ENCODE measurements at regions not wholly inside any gene's neighbourhood (a gene's known extent, or its start where the extent isn't known, plus 50 kb on each side); places are given as distances from the start of the nearest gene placed in this dataset.
"Not testable (repeated sequence)": the region's sequence is repeated elsewhere in the genome, so short reads cannot be mapped to it uniquely, and the experiment has no call there.

DNA sequence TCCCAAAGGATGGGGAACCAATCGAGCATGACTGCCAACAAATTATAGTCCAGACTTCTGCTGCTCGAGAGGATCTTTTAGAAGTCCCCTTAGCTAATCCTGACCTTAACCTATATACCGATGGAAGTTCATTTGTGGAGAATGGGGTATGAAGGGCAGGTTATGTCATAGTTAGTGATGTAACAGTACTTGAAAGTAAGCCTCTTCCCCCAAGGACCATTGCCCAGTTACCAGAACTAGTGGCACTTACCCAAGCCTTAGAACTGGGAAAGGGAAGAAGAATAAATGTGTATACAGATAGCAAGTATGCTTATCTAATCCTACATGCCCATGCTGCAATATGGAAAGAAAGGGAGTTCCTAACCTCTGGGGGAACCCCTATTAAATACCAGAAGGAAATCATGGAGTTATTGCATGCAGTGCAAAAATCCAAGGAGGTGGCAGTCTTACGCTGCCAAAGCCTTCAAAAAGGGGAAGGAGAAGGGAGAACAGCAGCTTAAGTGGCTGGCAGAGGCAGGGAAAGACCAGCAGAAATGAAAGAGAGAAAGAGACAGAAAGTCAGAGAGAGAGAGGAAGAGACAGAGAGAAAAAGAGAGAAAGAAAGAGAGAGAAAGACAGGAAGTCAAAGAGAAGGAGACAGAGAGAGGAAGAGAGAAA, 224.4 kb upstream of the SLC8A1 start:
- not testable (repeated sequence) for DNase-seq (ENCODE audit: extremely low read depth in 1 of 2, low read depth in 1 of 2)

DNA sequence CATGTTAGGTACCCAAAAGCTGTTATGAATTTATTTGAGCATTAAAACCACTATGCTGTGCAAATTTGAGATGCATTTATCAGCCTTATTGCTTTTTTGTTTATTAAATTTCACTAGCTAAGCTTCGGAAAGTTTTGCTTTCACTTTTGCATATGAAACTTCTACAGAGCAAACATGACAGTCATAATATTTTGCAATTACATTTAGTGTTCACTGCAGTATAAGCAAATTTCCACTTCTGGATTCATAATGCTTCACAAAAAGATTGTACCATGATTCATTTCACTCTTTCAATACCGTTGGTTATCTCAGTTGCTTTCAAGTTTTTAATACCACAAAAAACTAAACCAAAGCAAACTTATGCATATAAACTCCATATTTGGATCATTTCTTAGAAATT, 228.7 kb upstream of the SLC8A1 start:
- DNase-seq (ENCODE audit: extremely low read depth in 1 of 2, low read depth in 1 of 2) = no peak

DNA sequence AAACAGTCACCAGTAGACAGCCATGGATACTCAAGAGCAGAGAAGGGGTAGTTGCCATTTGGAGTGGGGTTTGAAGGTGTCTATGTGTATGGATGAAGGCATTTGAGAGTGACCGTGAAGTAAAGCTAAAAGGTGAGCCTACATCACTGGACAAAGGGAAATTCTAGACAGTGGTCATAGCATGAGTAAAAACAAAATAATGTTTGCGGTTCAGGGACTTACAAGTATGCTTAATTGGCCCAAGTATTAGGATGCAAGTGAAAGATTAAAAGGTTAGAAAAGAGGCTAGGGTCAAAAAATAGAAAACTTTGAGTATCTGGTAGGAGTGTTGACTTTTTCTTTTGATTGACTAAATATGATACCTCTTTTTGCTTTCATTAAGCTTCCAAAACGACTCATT, 238.1 kb upstream of the SLC8A1 start:
- no peak for DNase-seq (ENCODE audit: extremely low read depth in 1 of 2, low read depth in 1 of 2)

DNA sequence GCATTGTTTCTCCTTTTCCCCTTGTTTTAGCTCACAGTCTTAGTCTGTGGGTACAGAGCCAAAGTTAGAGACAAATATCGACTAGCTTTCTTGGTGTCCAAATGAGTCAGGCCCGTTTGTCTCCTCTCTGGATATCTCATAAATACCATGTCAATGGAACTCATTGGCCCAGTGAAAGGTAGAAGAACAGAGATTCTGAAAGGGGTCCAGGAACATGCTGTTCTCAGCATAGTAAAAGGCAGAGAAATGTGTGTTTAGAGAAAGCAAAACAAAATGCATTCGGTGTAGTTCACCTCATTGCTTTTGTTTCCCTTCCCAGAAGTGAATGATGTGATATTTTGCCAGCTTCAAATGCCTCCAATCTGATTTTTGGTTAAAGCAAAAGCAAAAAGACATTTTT, 238.6 kb upstream of the SLC8A1 start:
- DNase-seq (ENCODE audit: extremely low read depth in 1 of 2, low read depth in 1 of 2) = no peak

DNA sequence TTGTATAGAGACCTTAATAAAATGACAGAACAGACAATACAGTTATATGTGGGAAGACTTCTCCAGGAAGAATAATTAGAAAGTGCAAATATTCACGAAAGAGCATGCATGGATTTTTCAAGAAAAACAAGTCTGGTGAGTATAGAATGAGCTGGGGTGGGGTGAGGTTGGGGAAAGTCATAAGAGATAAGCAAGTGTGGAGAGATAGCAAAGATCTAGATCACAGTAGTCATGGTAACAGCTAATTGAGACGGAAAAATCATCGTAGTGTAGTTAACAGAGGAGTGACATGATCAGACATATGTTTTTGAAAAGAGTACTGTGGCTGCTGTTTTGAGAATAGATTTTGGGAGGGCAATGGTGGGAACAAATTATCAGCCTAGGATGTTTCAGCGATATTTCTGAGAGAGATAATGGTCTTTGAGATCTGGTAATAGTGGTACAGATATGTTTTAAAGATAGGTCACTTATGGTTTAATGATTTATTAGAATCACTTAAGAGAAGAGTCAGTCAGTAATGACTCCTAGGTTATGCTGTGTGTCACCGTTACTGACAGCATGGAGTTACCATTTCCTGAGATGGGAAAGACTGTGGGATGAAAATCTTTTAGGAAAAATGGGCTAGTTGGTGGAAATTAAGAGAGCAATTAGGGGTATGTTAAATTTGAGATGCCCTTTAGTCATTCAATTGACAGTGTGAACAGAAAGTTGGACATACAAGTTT, 248.5 kb upstream of the SLC8A1 start:
- no peak for DNase-seq (ENCODE audit: extremely low read depth in 1 of 2, low read depth in 1 of 2)

DNA sequence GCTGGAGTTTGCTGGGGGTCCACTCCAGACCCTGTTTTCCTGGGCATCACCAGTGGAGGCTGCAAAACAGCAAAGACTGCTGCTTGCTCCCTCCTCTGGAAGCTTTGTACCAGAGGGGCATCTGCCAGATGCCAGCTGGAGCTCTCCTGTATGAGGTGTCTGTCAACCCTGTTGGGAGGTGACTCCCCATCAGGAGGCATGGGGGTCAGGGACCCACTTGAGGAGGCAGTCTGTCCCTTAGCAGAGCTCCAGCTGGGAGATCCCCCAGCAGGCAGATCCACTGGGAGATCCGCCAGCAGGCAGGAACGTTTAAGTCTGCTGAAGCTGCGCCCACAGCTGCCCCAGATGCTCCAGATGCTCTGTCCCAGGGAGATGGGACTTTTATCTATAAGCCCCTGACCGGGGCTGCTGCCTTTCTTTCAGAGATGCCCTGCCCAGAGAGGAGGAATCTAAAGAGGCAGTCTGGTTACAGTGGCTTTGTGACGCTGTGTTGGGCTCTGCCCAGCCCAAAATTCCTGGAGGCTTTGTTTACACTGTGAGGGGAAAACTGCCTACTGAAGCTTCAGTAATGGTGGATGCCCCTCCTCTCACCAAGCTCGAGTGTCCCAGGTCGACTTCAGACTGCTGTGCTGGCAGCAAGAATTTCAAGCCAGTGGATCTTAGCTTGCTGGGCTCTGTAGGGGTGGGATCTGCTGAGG, 260.5 kb upstream of the SLC8A1 start:
- not testable (repeated sequence) for DNase-seq (ENCODE audit: extremely low read depth in 1 of 2, low read depth in 1 of 2)

DNA sequence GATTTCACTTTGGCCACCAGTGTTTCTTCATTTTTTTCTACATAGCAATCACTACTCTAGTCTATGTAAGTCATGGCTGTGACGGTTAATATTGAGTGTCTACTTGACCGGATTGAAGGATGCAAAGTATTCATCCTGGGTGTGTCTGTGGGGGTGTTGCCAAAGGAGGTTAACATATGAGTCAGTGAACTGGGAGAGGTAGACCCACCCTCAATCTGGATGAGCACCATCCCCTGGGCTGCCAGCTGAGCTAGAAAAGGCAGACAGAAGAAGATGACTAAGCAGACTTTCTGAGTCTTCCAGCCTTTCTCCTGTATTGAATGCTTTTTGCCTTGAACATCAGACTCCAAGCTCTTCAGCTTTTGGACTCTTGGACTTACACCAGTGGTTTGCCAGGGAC, 265.0 kb upstream of the SLC8A1 start:
- no peak for DNase-seq (ENCODE audit: extremely low read depth in 1 of 2, low read depth in 1 of 2)

DNA sequence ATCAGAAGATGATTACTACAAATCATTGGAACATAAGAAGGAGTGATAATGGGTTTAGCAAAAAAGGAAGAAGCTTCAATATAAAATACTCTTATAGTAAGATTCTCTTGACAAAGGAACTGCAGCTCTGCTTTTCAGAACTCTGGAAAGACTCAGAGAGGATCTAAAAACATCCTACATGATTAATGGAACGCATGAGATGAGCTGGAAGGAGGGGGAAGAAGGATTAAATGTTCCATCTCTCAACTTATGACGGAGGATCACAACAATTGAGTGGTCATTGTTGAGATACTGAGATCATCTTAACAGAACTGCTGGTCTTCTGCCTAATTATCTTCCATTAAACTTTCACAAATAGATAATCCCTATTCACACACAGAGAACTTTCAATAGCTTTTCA, 267.5 kb upstream of the SLC8A1 start:
- DNase-seq (ENCODE audit: extremely low read depth in 1 of 2, low read depth in 1 of 2) = no peak

DNA sequence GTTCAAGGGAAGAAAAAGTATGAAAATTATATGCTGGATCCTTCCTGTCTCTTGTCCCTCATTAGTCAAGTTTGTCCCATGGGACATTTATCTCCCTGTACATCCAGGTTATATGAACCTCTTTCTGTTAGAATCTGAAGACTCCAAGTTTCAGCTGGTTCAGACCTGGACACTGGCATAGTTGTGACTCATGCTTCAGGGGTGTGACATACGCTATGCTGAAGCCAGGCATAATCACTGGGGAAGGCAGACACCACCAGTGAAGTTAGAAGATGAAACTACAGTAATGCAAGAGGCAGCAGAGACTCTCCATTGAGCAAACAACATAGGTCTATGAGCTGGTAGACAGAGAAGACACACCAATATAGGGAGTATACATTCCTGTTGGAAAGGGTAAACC, 269.7 kb upstream of the SLC8A1 start:
- no peak for DNase-seq (ENCODE audit: extremely low read depth in 1 of 2, low read depth in 1 of 2)

DNA sequence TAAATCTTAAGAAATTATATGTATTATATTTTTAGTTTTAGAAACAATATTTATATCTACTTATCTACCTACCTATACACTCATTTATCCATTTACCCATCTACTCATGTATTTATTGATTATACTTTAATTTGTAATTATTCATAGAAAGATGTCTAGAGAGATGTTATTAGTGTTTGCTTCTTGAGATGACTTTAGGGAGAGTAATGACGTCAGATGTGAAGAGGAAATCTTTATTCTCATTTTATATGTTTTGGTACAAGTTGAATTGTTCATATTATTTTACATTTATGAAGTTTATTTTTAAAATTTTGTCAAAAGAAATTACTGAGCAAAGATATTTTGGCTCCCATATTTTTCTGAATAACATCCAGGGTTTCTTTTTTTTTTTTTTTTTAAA, 271.3 kb upstream of the SLC8A1 start:
- DNase-seq (ENCODE audit: extremely low read depth in 1 of 2, low read depth in 1 of 2) = no peak

DNA sequence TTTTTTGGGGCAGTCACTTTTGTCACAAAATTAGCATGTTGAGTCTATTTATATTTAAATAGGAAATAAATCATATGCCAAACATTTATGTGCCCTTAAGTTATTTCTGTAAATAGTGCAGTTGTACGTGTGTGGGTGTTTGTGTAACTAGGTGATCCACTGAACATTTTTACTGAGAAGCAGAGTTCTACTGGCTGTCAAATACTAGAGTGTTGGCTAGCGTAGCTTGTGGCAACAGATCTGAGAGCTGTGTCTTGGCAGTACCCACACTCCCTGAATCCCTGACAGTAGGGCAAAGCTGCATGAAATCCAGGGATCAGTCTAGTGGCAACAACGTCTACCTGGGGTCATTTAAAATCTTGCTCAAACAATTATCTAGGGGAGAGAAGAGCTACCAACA, 273.1 kb upstream of the SLC8A1 start:
- DNase-seq (ENCODE audit: extremely low read depth in 1 of 2, low read depth in 1 of 2) = no peak

DNA sequence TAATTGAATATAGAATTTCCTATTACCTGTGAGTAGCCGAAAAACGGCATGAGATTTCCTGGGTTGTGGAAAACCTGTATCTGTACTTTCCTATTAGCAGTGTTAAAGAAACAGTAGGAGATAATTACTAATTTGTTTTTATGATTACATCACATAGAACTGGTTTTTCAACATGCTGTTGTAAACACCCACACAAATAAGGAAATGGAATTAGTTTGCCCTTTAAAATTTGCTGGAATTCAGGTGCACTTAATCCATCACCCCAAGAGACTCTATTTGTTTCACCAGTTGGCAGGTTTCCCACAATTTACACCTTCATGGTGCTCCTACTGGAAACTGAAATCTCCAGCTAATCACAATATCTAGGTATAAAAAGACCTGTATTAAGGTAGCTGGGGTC, 274.1 kb upstream of the SLC8A1 start:
- DNase-seq (ENCODE audit: extremely low read depth in 1 of 2, low read depth in 1 of 2) = no peak

DNA sequence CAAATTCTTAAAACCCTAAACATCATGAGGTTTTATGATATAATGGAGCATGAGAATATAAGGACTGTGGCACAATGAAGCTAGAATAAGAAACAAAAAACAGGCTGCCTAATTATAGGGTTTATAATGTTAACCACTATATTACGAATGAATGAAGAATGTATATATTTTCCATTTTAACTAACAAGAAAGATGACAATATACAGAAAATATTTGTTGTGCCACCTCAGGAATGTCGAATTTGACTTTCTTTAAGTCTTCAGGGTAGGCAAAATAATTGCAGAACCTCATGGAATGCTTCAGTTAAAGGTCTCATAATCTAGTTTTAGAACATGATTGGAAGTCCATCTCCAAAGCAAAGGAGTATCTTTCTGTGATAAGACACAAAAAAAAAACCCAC, 282.9 kb upstream of the SLC8A1 start:
- DNase-seq (ENCODE audit: extremely low read depth in 1 of 2, low read depth in 1 of 2) = no peak

DNA sequence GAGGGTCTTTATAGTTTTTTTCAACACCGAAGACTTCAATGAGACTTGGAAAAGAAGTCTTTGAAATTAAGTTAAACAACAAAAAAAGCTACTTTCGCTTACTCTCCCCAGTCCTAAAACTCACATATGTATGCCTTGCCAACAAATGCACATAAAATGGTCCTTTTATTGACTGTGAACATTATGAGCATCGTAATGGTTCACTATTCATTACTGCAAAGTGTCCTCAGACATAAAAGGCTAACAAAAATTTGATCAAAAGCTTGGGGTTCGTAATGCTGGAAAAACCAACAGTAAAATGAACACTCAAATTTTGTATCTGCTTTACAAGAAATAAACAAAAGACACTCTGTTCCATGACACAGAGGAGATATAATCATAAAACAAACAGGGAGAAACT, 285.3 kb upstream of the SLC8A1 start:
- no peak for DNase-seq (ENCODE audit: extremely low read depth in 1 of 2, low read depth in 1 of 2)

DNA sequence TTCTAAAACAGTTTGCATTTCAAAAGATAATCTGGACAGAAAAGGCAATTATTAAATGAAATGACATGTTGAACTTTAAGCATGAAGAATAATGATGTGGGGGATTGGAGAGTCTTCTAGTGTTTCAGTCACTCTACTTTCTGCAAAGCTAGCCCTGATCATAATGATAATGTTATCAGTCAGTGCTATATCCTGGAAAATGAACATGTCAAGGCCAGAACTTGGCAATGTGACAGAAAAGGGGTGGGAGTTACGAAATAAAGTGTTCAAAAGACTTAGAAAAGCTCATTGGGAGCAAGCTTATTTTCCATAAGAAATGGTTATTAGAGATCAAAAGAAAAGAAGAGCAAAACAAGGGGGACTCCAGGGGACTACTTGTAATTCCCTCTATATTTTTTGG, 288.5 kb upstream of the SLC8A1 start:
- no peak for DNase-seq (ENCODE audit: extremely low read depth in 1 of 2, low read depth in 1 of 2)

DNA sequence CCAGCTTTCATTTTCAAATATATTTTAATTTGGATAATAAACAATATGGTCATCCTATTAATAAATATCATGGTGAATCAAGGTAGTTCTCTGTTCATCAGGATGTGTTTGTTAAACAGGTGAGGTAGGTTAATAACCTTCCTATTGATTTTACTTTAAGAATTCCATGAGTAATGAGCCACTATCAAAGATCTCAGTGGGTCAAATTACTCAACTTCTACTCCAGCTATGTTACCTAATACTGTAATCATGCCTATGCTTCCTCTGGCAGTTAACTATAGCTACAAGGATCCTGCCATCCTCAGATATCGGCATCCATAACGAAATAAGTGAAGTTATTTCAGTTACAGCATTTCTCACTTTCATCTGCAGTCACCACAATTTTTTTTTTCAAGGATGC, 289.6 kb upstream of the SLC8A1 start:
- DNase-seq (ENCODE audit: extremely low read depth in 1 of 2, low read depth in 1 of 2) = no peak

DNA sequence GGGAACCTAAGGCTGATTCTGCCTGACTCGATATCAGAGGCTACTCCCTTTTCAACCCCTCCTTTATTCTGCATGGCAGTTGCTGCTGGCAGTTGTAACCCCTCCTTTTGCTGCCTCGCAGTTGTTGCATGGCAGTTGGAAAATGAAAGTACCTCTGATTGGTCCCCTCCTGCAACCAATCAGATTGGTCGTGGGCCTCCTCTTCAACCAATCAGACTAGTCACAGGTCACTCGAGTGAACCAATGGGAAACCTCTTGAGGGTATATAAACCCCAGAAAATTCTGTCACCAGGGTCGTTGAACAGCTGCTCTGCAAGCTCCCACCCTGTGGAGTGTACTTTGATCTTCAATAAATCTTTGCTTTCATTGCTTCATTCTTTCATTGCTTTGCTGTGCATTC, 294.3 kb upstream of the SLC8A1 start:
- no peak for DNase-seq (ENCODE audit: extremely low read depth in 1 of 2, low read depth in 1 of 2)

DNA sequence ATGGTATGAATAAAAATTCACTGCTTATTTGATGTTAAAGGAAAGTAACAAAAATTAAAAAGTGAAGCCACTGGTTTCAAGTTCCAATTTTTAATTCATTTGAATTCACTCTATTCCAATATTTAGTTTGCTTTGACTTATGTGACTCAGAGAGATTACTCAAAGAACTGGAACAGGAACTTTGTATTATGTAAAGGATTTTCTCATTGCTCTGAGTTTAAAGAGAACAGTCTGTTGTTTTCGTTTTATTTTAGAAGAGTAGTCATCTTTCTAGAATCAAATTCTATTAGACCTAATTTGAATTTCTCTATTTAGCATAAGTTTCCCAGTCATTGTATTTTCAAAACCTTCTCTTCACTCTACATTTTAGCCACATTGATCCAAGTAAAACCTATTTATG, 300.1 kb upstream of the SLC8A1 start:
- no peak for DNase-seq (ENCODE audit: extremely low read depth in 1 of 2, low read depth in 1 of 2)

DNA sequence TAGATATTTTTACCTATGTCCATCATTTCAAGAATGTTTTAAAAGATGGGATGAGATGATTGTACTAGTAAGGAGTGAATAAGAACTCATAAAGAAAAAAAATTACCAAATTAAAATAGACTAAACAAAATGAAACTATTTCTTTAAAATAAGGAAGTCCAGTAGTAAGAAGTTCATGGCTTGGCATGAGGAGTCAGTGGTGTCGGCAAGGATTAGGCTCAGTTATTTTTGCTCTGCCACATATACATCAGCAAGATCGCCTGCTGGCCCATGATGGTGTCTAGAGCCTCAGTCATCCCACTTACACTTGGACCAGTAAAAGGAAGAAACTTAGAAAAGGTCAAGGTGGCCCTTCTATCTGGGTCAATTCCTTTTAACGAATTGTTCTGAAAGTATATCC, 300.9 kb upstream of the SLC8A1 start:
- no peak for DNase-seq (ENCODE audit: extremely low read depth in 1 of 2, low read depth in 1 of 2)

DNA sequence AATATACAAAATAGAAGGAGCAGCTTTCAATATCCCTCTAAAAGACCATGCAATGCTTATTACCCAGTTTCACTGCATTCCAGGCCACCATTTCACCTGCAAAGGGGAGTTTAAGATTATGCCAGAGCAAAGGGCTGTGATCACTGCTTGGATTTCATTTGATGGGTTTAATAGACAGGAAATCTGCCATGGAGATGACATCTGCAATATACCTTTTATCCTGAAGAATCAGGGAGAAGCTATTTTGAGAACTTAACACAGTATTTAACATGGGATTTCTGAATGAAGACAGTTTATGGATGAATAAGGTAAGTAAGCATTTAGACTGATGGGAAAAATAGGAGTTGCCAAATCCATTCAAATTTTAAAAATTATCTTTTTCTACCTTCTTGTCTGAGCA, 303.0 kb upstream of the SLC8A1 start:
- DNase-seq (ENCODE audit: extremely low read depth in 1 of 2, low read depth in 1 of 2) = no peak

DNA sequence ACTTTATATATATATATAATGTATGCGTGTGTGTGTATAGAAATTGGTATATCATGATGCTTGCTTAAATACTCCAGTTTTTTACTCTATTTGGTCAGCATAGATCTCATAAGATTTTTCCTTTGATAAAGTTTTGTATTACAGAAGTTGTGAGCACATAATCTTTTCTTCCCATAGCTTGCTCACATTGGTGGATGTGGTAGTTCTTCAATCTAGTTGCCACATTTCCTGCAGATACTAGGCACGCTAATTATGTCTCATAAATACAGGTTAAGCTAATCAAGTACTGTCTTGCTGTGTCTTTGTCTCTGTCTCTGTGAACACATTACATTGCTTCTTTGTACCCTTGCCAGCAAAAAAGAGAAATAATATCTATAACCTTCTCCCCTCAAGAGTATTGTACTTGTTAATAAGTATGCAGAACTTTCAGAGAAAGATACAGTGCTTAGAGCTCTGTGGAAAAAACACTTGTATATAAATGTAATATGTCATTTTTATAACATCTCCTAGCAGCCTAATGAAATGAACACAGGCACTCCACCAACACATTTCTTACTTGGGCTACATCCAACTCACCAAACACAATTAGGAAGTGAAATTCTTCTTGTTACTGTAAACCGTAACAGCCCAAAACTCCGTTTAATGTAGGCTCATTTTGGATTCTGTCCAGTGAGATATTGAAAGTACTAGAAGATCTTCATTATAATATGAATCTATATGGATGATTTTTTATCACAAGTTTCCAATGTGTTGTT, 306.7 kb upstream of the SLC8A1 start:
- no peak for DNase-seq (ENCODE audit: extremely low read depth in 1 of 2, low read depth in 1 of 2)
